ENCODE measurements at regions not wholly inside any gene's neighbourhood (a gene's known extent, or its start where the extent isn't known, plus 50 kb on each side); places are given as distances from the start of the nearest gene placed in this dataset.
A peak's percentile ranks its signal among the peaks of the same experiment; 100 is the strongest.

DNA sequence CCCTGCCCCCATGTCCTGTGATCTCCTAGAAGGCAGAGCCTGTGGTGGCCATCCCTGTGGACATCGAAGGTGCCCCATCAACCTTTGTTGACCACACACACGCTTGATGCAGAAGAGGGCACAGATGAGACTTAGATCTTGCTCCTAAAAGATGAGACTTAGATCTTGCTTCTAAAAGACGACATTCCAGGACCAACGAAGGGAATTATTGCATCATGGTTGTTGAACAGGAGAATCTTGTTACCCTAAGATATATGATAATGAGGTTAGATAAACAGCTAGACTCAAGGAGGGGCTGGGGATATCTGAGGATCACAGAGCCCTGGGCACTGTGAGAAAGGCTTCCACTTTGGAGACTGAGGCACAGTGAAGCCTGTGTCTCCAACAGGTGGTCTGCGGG, 91.1 kb upstream of the WSCD2 start:
- Histone ChIP-seq H3K27me3 (ENCODE audit: insufficient read depth, low read depth, severe bottlenecking) (no peaks in the 10 kb centered on the region), H3K9me3 (ENCODE audit: severe bottlenecking) (no peaks in the 10 kb centered on the region), H3K4me3 (ENCODE audit: low read depth, low read length) (no peak overlapping the region), H3K36me3 (no peaks in the 10 kb centered on the region), H3K27ac (no peak overlapping the region)
- TF ChIP-seq, protein P1, sequence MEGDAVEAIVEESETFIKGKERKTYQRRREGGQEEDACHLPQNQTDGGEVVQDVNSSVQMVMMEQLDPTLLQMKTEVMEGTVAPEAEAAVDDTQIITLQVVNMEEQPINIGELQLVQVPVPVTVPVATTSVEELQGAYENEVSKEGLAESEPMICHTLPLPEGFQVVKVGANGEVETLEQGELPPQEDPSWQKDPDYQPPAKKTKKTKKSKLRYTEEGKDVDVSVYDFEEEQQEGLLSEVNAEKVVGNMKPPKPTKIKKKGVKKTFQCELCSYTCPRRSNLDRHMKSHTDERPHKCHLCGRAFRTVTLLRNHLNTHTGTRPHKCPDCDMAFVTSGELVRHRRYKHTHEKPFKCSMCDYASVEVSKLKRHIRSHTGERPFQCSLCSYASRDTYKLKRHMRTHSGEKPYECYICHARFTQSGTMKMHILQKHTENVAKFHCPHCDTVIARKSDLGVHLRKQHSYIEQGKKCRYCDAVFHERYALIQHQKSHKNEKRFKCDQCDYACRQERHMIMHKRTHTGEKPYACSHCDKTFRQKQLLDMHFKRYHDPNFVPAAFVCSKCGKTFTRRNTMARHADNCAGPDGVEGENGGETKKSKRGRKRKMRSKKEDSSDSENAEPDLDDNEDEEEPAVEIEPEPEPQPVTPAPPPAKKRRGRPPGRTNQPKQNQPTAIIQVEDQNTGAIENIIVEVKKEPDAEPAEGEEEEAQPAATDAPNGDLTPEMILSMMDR (IDR thresholded peaks at IDR 0.05; ENCODE audit: low read depth, low read length): no peak
- no peak for DNase-seq

GRCh38 chr12:108039794-108040193, 89.3 kb upstream of the WSCD2 start:
- H3K27ac ChIP-seq: no peak overlapping the region
- no peaks in the 10 kb centered on the region for H3K9me3 ChIP-seq (ENCODE audit: severe bottlenecking)
- peak; percentile 17 for DNase-seq
- TF ChIP-seq, protein P1 (IDR thresholded peaks at IDR 0.05; ENCODE audit: low read depth, low read length): no peak
- H3K4me3 ChIP-seq (ENCODE audit: low read depth, low read length): no peak overlapping the region
- no peaks in the 10 kb centered on the region for H3K27me3 ChIP-seq (ENCODE audit: insufficient read depth, low read depth, severe bottlenecking)
- no peaks in the 10 kb centered on the region for H3K36me3 ChIP-seq

DNA sequence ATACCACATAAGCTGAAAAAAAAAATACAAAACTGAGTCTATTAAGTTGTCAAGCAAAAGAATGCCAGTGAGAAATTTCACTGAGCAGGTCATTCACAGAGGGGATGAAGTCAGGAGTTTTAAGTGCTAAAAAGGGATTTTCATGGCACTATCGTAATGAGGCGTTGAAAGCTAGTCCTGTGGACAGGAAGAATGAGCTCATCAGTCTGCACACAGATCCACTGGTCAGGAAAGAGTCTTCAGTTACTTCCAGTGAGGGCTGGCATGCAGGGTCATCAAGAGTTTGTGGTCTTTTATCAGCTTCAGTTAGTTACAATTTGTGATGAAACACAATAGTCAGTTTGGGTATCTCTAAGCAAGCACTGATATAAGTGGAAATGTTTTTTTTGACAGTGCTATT, 88.1 kb upstream of the WSCD2 start:
- TF ChIP-seq, protein P1 (IDR thresholded peaks at IDR 0.05; ENCODE audit: low read depth, low read length): no peak

DNA sequence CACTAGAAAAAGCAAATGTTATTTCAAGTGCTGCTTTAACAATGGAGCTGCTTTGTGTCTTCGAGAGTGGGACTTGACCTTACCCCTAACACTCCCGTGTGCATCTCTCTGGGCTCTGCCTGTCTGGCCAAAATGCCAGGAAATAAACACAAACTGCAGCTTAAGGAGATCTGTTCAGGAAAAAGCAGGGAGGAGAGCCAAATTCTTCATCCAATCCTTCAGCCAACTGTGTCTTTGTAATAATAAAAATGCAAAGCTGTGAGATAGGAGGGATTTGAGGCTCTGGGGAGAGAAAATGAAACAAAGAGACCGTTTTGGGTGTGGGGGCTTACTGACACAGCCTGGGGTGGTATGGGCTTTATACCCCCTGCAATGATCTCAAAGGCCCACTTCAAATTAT, 85.8 kb upstream of the WSCD2 start:
- H3K27ac ChIP-seq: no peak overlapping the region

More for the DNA sequence above, 88.1 kb upstream of the WSCD2 start:
- Histone ChIP-seq H3K9me3 (ENCODE audit: severe bottlenecking) (no peaks in the 10 kb centered on the region), H3K27me3 (ENCODE audit: insufficient read depth, low read depth, severe bottlenecking) (no peaks in the 10 kb centered on the region), H3K36me3 (no peaks in the 10 kb centered on the region), H3K4me3 (ENCODE audit: low read depth, low read length) (no peak overlapping the region), H3K27ac (no peak overlapping the region)
- no peak for DNase-seq

GRCh38 chr12:108043750-108044533, 85.1 kb upstream of the WSCD2 start:
- H3K27me3 ChIP-seq (ENCODE audit: insufficient read depth, low read depth, severe bottlenecking): no peaks in the 10 kb centered on the region
- TF ChIP-seq, protein P1 (IDR thresholded peaks at IDR 0.05; ENCODE audit: low read depth, low read length): no peak
- DNase-seq: no peak
- H3K36me3 ChIP-seq: no peaks in the 10 kb centered on the region
- H3K4me3 ChIP-seq (ENCODE audit: low read depth, low read length): no peak overlapping the region
- H3K9me3 ChIP-seq (ENCODE audit: severe bottlenecking): no peaks in the 10 kb centered on the region
- no peak overlapping the region for H3K27ac ChIP-seq

More for the DNA sequence above, 85.8 kb upstream of the WSCD2 start:
- no peak for DNase-seq
- no peak overlapping the region for H3K4me3 ChIP-seq (ENCODE audit: low read depth, low read length)
- TF ChIP-seq, protein P1 (IDR thresholded peaks at IDR 0.05; ENCODE audit: low read depth, low read length): no peak
- no peaks in the 10 kb centered on the region for H3K9me3 ChIP-seq (ENCODE audit: severe bottlenecking)
- H3K27me3 ChIP-seq (ENCODE audit: insufficient read depth, low read depth, severe bottlenecking): no peaks in the 10 kb centered on the region
- H3K36me3 ChIP-seq: no peaks in the 10 kb centered on the region

GRCh38 chr12:108046135-108046534, 83.0 kb upstream of the WSCD2 start:
- TF ChIP-seq, protein P1 (IDR thresholded peaks at IDR 0.05; ENCODE audit: low read depth, low read length): no peak
- no peaks in the 10 kb centered on the region for H3K9me3 ChIP-seq (ENCODE audit: severe bottlenecking)
- H3K4me3 ChIP-seq (ENCODE audit: low read depth, low read length): no peak overlapping the region
- no peak for DNase-seq
- H3K27ac ChIP-seq: no peak overlapping the region
- no peaks in the 10 kb centered on the region for H3K27me3 ChIP-seq (ENCODE audit: insufficient read depth, low read depth, severe bottlenecking)
- no peaks in the 10 kb centered on the region for H3K36me3 ChIP-seq
